H9 (cell line): ENCODE measurements at regions not wholly inside any gene's neighbourhood (a gene's known extent, or its start where the extent isn't known, plus 50 kb on each side); places are given as distances from the start of the nearest gene placed in this dataset.

Source experiments
- DNase-seq: peaks from one replicate; pipeline ENCODE4 v3.0.0-alpha.2; 2017
- H2AFZ ChIP-seq: one replicate; pipeline ENCODE4 v1.6.1; 2013; ENCODE audit warnings: mild to moderate bottlenecking, low read length, control low read depth, moderate library complexity
- H2AK5ac ChIP-seq: 2 replicates; pipeline ENCODE4 v1.6.1; 2013; ENCODE audit warnings: low read length, control low read depth, mixed read lengths; ENCODE audit not compliant: insufficient read length
- H2BK120ac ChIP-seq: one replicate; pipeline ENCODE4 v1.6.1; 2013; ENCODE audit warnings: low read depth, mild to moderate bottlenecking, low read length, control low read depth, inconsistent platforms; ENCODE audit not compliant: poor library complexity, severe bottlenecking
- H2BK12ac ChIP-seq: 2 replicates; pipeline ENCODE4 v1.6.1; 2013; ENCODE audit warnings: low read length, control low read depth, mixed read lengths, low read depth; ENCODE audit not compliant: insufficient read length
- H2BK15ac ChIP-seq: 2 replicates; pipeline ENCODE4 v1.6.1; 2013; ENCODE audit warnings: low read depth, low read length, control low read depth
- H2BK20ac ChIP-seq: one replicate; pipeline ENCODE4 v1.6.1; 2013; ENCODE audit warnings: low read depth, mild to moderate bottlenecking, low read length, control low read depth, inconsistent platforms; ENCODE audit not compliant: poor library complexity, severe bottlenecking
- H2BK5ac ChIP-seq: 2 replicates; pipeline ENCODE4 v1.6.1; 2013; ENCODE audit warnings: low read length, control low read depth, mixed read lengths; ENCODE audit not compliant: insufficient read length
- H3K14ac ChIP-seq: 2 replicates; pipeline ENCODE4 v1.6.1; 2013; ENCODE audit warnings: low read length, control low read depth; ENCODE audit not compliant: insufficient read depth
- H3K18ac ChIP-seq: 2 replicates; pipeline ENCODE4 v1.6.1; 2013; ENCODE audit warnings: low read depth, mild to moderate bottlenecking, mixed read lengths, low read length, control low read depth; ENCODE audit not compliant: insufficient read length
- H3K23ac ChIP-seq: 2 replicates; pipeline ENCODE4 v1.6.1; 2013; ENCODE audit warnings: low read length, control low read depth, mixed read lengths, low read depth; ENCODE audit not compliant: insufficient read length
- H3K23me2 ChIP-seq: 2 replicates; pipeline ENCODE4 v1.6.1; 2013; ENCODE audit warnings: low read depth, mild to moderate bottlenecking, mixed read lengths, low read length, control low read depth; ENCODE audit not compliant: insufficient read length, poor library complexity, severe bottlenecking
- H3K27ac ChIP-seq: 2 replicates; pipeline ENCODE4 v1.5.1; 2013; ENCODE audit warnings: low read length, control low read depth, mixed read lengths, low read depth; ENCODE audit not compliant: insufficient read length
- H3K27me3 ChIP-seq: 2 replicates; pipeline ENCODE4 v1.6.1; 2013; ENCODE audit warnings: low read length, control low read depth, inconsistent platforms; ENCODE audit not compliant: insufficient read depth
- H3K4ac ChIP-seq: 2 replicates; pipeline ENCODE4 v1.6.1; 2013; ENCODE audit warnings: low read depth, mild to moderate bottlenecking, control low read depth, inconsistent platforms, low read length, moderate library complexity
- H3K4me1 ChIP-seq: 2 replicates; pipeline ENCODE4 v1.6.1; 2013; ENCODE audit warnings: low read length, control low read depth, inconsistent platforms; ENCODE audit not compliant: insufficient read depth
- H3K4me2 ChIP-seq: 2 replicates; pipeline ENCODE4 v1.6.1; 2013; ENCODE audit warnings: low read length, control low read depth, mixed read lengths; ENCODE audit not compliant: insufficient read length, insufficient read depth
- H3K56ac ChIP-seq: 2 replicates; pipeline ENCODE4 v1.6.1; 2013; ENCODE audit warnings: low read depth, mild to moderate bottlenecking, mixed read lengths, low read length, control low read depth; ENCODE audit not compliant: insufficient read length
- H3K79me1 ChIP-seq: 2 replicates; pipeline ENCODE4 v1.6.1; 2013; ENCODE audit warnings: low read depth, mild to moderate bottlenecking, moderate library complexity, low read length, control low read depth, inconsistent platforms; ENCODE audit not compliant: insufficient read depth, poor library complexity, severe bottlenecking
- H3K79me2 ChIP-seq: 2 replicates; pipeline ENCODE4 v1.6.1; 2013; ENCODE audit warnings: low read length, control low read depth, inconsistent platforms; ENCODE audit not compliant: insufficient read depth
- H3K9ac ChIP-seq: 2 replicates; pipeline ENCODE4 v1.6.1; 2013; ENCODE audit warnings: low read length, control low read depth, mixed read lengths; ENCODE audit not compliant: insufficient read length; ENCODE audit errors: extremely low read depth
- H3K9me3 ChIP-seq: one replicate; pipeline ENCODE4 v1.6.1; 2013; ENCODE audit warnings: low read depth, low read length, inconsistent platforms; ENCODE audit not compliant: control insufficient read depth
- H3T11ph ChIP-seq: one replicate; pipeline ENCODE4 v1.6.1; 2013; ENCODE audit warnings: mild to moderate bottlenecking, low read length, control low read depth, inconsistent platforms
- H4K20me1 ChIP-seq: one replicate; pipeline ENCODE4 v1.6.1; 2013; ENCODE audit not compliant: control insufficient read depth, insufficient read length, insufficient read depth
- H4K5ac ChIP-seq: 2 replicates; pipeline ENCODE4 v1.6.1; 2013; ENCODE audit warnings: low read depth, mild to moderate bottlenecking, mixed read lengths, low read length, control low read depth; ENCODE audit not compliant: insufficient read length
- H4K8ac ChIP-seq: replicated peaks from 2 replicates; pipeline ENCODE4 v1.6.1; 2013; ENCODE audit warnings: low read length, control low read depth, mixed read lengths, low read depth; ENCODE audit not compliant: insufficient read length
- H4K91ac ChIP-seq: 2 replicates; pipeline ENCODE4 v1.6.1; 2013; ENCODE audit warnings: low read depth, mild to moderate bottlenecking, moderate library complexity, mixed read lengths, low read length, control low read depth; ENCODE audit not compliant: insufficient read length
- H3K27ac Mint-ChIP-seq, 3 experiments: 2 replicates in 2 of 3; 3 replicates in 1 of 3; pipeline ENCODE4 v1.8.0; 2020 to 2021; ENCODE audit warnings: mixed read lengths in 3 of 3, mild to moderate bottlenecking in 1 of 3, moderate library complexity in 1 of 3
- H3K27me3 Mint-ChIP-seq: 2 replicates; pipeline ENCODE4 v1.8.0; 2021; ENCODE audit warnings: low read depth, mild to moderate bottlenecking, moderate library complexity, mixed read lengths
- H3K36me3 Mint-ChIP-seq, 3 experiments: 2 replicates in 2 of 3; 3 replicates in 1 of 3; pipeline ENCODE4 v1.8.0; 2020 to 2021; ENCODE audit warnings: low read depth in 3 of 3, mixed read lengths in 3 of 3; ENCODE audit not compliant: insufficient read depth in 1 of 3
- H3K4me1 Mint-ChIP-seq, 2 experiments: 2 replicates each; pipeline ENCODE4 v1.8.0; 2020; ENCODE audit warnings: mixed read lengths in 2 of 2
- H3K4me3 Mint-ChIP-seq, 2 experiments: 2 replicates in 1 of 2; 3 replicates in 1 of 2; pipeline ENCODE4 v1.8.0; 2020 to 2021; ENCODE audit warnings: mild to moderate bottlenecking in 2 of 2, mixed read lengths in 2 of 2, moderate library complexity in 1 of 2
- H3K9me3 Mint-ChIP-seq, 2 experiments: 2 replicates in 1 of 2; 3 replicates in 1 of 2; pipeline ENCODE4 v1.8.0; 2020; ENCODE audit warnings: mild to moderate bottlenecking in 2 of 2, mixed read lengths in 2 of 2, moderate library complexity in 1 of 2
- CTCF ChIP-seq: fragments of 200-600 bp; sonication (generic); conservative IDR thresholded peaks from 3 replicates; pipeline ENCODE4 v1.8.0; 2021; ENCODE audit warnings: antibody characterized with exemption, mild to moderate bottlenecking
- WGBS: extraction: QIAGEN DNeasy Blood & Tissue Kit; methylation state at CpG from one replicate; pipeline ENCODE4 v1.1.7; 2013; ENCODE audit warnings: missing lambda C conversion rate, low lambda C conversion rate, mixed read lengths; ENCODE audit not compliant: insufficient read length; ENCODE audit errors: extremely low coverage; 5-methylcytosine and 5-hydroxymethylcytosine counted together

- DNase-seq, result no peak
- TF ChIP-seq CTCF, result no peak
- Histone ChIP-seq H2BK20ac (no peak overlapping the region), H4K5ac (no peak overlapping the region), H4K20me1 (no peaks in the 10 kb centered on the region), H3T11ph (no peak overlapping the region), H3K23me2 (no peaks in the 10 kb centered on the region), H4K8ac (no peak overlapping the region), H3K23ac (no peak overlapping the region), H3K4me1 (no peaks in the 10 kb centered on the region), H3K9me3 (no peaks in the 10 kb centered on the region), H2AK5ac (no peak overlapping the region), H2BK12ac (no peak overlapping the region), H2BK15ac (no peak overlapping the region), H3K4ac (no peak overlapping the region), H3K27me3 (no peaks in the 10 kb centered on the region), H3K79me2 (no peaks in the 10 kb centered on the region), H3K9ac (no peak overlapping the region), H3K27ac (no peak overlapping the region), H3K14ac (no peak overlapping the region), H3K56ac (no peak overlapping the region), H3K79me1 (no peaks in the 10 kb centered on the region), H4K91ac (no peak overlapping the region), H3K18ac (no peak overlapping the region), H2BK120ac (no peak overlapping the region), H2BK5ac (no peak overlapping the region), H2AFZ (no peak overlapping the region), H3K4me2 (no peak overlapping the region)
- Mint-ChIP-seq H3K27me3 (peaks cover 2% of the 10 kb centered on the region; the same call in 1 of the 2 replicates), H3K36me3 (no peaks in the 10 kb centered on the region), H3K27ac (no peak overlapping the region; a peak in 1 of 7 replicates), H3K4me1 (peaks cover 24 to 26% of the 10 kb centered on the region in 2 experiments), H3K9me3 (peaks cover 0 to 2% of the 10 kb centered on the region in 2 experiments; a peak in 2 of 5 replicates), H3K4me3 (no peak overlapping the region)
- no CpG with 5 or more reads among the region's 1 CpG for WGBS
Measured at GRCh38 chr9:69970001-69970533, 73.6 kb upstream of the MAMDC2 start.
